Fibroblast of lung (primary cell): ENCODE measurements at regions not wholly inside any gene's neighbourhood (a gene's known extent, or its start where the extent isn't known, plus 50 kb on each side); places are given as distances from the start of the nearest gene placed in this dataset.

Source experiments
- CTCF ChIP-seq, 2 donors: IDR thresholded peaks in 1 of 2; conservative IDR thresholded peaks in 1 of 2; 1 replicate in 1 of 2; 2 replicates in 1 of 2; pipeline ENCODE4 v1.5.1; 2011 to 2012; ENCODE audit warnings: low read length in 2 of 2, control low read depth in 1 of 2, inconsistent platforms in 1 of 2, low read depth in 1 of 2, mild to moderate bottlenecking in 1 of 2
- EZH2 ChIP-seq: IDR thresholded peaks from 2 replicates; pipeline ENCODE4 v1.5.1; 2012; ENCODE audit warnings: low read length, control low read depth, mild to moderate bottlenecking; ENCODE audit errors: missing control alignments

GRCh38 chr20:60501048-60501447 lies 542.8 kb downstream of the CDH26 start:
- TF ChIP-seq CTCF (conservative IDR thresholded peaks at IDR 0.05 in 1 of 2, IDR thresholded peaks at IDR 0.05 in 1 of 2; ENCODE audit: low read depth in 1 of 2, low read length in 2 of 2) (no peak), EZH2 (no peak)
